NT2/D1 (cell line): ENCODE measurements at regions not wholly inside any gene's neighbourhood (a gene's known extent, or its start where the extent isn't known, plus 50 kb on each side); places are given as distances from the start of the nearest gene placed in this dataset.

Experiments used
- YY1 ChIP-seq: IDR thresholded peaks from 2 replicates; pipeline ENCODE4 v1.6.1; 2011; ENCODE audit not compliant: insufficient read length, insufficient read depth
- ZNF274 ChIP-seq: IDR thresholded peaks from 2 replicates; pipeline ENCODE4 v1.6.1; 2011; ENCODE audit warnings: mild to moderate bottlenecking, low read depth, low read length

GRCh38 chr15:87732976-87733375 is 523.6 kb downstream of the NTRK3 start:
- TF ChIP-seq ZNF274 = no peak
- TF ChIP-seq YY1 = no peak
